Nucleus accumbens (tissue), 56 donors: ENCODE measurements at regions not wholly inside any gene's neighbourhood (a gene's known extent, or its start where the extent isn't known, plus 50 kb on each side); places are given as distances from the start of the nearest gene placed in this dataset.
A peak's percentile ranks its signal among the peaks of the same experiment; 100 is the strongest.

Experiments used
- DNase-seq, 56 donors: peaks; one replicate each; lab custom pipeline; 2025; lab: John Stamatoyannopoulos, UW

DNA sequence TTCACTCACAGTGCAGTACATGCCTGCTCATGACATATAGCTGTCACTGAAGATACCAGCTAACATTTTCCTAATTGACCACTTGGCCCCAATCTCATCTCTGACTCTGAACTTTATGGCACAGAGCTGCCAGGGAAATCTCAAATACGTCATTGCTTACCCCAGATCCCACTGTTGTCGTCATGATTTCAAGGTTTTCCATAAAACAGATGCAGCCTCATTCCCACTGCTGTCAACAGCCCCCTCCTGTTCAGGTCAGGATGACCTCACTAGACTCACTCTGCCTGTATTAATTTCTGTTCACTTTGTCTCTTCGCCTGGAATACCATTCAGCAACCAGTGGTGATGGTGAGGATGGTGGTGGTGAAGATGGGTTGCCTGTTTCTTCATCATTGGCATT lies 262.6 kb upstream of the TPM1 start:
- no peak for DNase-seq

DNA sequence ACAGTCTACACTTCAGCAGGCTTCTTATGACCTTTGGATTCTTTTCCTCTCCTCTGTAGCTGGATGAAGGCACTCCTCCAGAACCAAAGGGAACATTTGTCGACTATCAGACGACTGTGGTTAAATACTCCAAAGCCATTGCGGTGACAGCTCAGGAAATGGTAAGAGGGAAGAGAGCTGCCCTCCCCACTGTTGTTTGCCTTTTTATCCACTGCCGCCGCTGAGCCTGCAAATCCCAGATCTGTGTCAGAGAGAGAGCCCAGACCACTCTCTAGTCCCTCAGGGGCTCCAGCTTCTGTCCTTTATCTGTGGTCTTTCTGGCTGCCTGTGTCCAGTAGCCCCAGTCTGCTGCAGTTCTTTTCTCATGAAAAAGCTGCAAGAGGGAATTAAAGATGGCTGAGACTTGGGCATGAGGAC lies 261.5 kb upstream of the TPM1 start:
- DNase-seq = no peak

GRCh38 chr15:62782071-62782841 lies 260.3 kb upstream of the TPM1 start:
- peak in 48 of 56 donors; percentile 13 to 77 (median 46) for DNase-seq

- DNase-seq = no peak
These were observed 259.7 kb upstream of the TPM1 start for GRCh38 chr15:62782896-62783295.

DNA sequence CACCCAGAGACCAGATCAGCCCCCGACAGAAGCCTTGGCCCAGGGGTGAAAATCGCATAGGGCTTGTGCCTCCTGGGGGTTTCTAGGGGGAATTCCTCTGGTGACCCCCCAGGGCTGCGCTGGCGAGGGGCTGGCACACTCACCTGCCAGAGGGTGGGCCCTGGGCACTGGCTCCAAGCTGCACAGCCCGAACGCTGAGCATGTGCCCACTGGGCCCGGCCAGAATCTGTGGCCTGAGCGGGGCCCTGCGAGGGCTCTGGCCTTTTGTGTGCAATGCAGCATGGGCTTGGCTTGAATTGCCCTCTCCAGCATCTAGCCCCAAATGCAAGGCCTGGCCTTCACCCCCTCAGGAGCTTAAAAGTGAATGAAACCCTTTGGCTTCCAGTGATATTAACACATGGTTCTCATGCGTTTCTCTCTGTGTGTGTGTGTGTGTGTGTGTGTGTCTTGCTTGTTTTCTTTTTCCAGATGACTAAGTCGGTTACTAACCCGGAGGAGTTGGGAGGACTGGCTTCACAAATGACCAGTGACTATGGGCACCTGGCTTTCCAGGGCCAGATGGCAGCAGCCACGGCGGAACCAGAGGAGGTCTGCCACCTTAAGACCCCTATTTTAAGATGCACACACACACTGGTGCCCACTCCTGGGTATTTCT lies 259.1 kb upstream of the TPM1 start:
- DNase-seq = no peak

DNA sequence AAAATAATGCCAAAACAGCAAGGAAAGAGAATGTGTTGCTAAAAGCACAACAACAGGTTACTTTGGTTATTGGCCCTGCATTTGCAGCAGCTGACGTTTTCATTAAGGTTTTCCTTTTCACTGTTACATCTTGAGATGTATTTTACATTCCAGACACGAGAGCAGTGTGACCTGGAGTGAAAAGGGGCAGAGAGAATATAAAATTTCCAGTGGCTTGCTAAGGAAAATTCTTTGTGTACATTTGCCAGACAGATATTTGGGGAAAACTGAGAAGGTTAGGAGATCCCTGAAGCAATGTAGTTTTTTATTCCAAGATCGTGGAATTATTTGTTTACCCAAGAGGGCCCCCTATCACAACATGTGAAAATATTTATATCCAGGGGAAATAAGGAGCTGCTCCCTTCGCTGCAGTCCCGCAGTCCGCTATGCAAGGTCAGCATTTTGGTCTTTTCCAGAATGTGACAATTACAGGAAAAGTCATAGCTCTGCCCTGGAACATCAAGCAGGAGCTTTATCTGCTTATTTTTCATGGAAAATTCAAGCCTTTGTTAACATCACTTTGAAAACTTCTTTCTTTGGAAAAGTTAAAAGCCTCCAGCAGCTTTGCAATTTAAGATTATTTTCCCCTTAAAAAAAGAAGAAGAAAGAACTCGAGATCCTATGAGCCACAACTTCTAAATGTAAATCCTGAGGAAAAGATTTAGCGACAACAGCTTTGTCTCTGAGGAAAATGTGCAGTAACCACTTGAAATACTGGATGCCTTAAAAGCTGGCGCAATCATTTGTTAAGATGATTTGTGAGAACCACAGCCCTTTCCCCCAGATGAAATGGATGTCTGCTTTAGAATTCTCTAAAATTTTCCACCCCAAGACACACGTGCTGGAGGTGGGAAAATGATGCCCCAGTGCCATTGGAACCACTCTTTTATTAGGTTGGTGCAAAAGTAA lies 256.4 kb upstream of the TPM1 start:
- no peak for DNase-seq

- no peak for DNase-seq
These were observed 255.1 kb upstream of the TPM1 start for GRCh38 chr15:62787401-62787800.

DNA sequence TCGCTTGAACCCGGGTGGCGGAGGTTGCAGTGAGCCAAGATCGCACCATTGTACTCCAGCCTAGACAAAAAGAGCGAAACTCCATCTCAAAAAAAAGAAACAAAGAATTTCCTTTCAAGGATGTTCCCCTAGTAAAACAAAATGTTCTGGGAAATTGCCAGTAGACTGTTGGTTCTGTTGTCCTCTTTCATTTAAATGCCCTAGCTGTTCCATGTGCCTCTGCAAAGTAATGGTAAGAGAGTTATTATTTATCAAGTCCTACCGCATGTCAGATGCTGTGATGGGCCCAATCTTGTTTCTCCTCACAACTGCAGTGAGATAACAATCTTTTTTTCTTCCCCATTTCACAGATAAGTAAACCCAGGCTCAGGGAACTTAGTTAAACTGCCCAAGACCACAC lies 254.3 kb upstream of the TPM1 start:
- DNase-seq = no peak

GRCh38 chr15:62790546-62790945 lies 252.0 kb upstream of the TPM1 start:
- no peak for DNase-seq

- DNase-seq = no peak
These were observed 250.9 kb upstream of the TPM1 start for GRCh38 chr15:62791694-62792093.

DNA sequence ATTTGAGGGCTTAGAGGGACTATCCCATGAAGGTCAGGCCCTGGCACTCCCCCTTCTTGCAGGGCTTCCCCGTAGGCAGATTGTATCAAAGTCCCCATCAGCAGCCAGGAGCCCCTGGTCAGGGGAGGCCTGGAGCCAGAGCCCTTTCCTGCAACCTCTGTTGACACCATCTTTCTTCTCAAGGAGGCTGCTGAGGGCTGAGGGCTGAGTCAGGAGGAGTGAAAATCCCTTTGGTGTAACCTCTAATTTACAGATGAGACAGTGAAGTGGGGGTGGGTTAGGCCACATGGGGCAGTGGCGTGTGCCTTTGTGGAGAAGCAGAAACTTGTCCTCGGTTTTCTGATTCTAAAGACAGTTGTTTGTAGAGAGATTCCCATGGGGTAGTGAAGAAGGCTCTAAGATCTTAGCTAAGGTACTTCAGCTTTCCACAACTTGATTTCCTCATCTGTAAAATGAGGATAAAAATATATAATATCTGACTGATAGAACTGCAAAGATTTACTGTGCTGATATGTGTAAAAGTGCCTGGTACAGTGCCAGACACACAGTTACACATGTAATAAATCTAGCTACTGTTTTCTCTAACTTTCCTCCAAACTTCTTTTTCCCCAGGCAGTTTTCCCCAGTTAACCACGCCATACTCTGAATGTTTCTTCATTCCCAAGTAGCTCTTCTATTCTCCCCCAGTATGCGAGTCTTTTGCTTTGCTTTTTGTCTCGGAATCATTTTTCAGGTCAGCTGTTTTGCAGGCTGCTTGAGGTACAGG lies 249.4 kb upstream of the TPM1 start:
- no peak for DNase-seq

DNA sequence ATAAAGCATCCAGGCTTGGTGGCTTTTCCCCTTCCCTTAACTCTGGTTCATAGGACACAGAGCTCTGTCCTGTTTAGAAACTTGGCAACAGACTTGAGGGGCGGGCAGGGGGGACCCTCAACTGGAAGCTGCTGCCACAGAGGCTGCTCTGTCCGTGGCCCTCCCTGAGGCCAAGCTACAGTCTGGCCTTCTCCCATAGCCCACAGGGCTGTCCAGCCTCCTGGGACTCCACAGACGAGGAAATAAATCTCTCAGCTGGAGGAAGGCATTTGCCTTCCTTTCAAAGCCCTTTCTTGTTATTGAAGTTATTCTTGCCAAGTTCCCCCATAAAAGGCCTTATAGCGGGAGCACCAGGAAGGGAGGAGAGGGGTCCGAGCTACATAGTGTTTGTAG lies 248.8 kb upstream of the TPM1 start:
- DNase-seq = peak in 1 of 56 donors; percentile 6

DNA sequence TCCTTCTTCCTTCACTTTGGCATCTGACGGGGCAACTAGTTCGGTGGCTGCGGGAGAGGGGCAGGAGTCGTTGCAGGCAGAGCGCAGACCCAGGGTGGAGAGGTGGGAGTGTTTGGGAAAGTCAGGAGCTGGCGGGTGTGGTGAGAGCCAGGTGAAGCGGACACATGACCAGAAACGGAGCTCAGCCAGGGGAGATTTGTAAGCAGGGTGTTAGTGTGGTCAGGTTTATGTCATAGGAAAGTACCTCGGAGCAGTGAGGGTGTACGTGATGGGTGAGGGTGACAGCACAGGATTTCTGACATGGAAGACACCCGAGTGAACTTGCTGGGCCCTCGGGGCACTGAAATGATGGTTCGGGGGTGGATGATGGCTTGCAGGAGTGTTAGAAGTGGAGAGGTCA lies 247.4 kb upstream of the TPM1 start:
- DNase-seq = no peak

GRCh38 chr15:62795700-62796695 lies 246.5 kb upstream of the TPM1 start:
- no peak for DNase-seq

DNA sequence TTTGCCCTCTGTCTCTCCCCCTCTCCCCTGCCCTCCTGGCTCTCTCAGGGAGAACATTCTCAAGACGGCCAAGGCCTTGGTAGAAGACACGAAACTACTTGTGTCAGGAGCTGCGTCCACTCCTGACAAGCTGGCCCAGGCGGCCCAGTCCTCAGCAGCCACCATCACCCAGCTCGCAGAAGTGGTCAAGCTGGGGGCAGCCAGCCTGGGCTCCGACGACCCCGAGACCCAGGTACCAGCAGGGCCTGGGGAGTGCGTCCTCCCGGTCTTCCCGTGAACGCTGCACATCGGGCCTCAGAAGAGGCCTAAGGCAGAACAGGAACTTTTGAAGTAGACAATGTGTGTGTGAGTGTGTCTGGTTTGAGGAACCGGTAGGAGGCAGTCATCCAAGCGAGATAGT lies 245.4 kb upstream of the TPM1 start:
- DNase-seq = no peak

- no peak for DNase-seq
These were observed 244.0 kb upstream of the TPM1 start for GRCh38 chr15:62798536-62798935.

GRCh38 chr15:62799037-62799436 lies 243.5 kb upstream of the TPM1 start:
- no peak for DNase-seq

GRCh38 chr15:62799919-62800318 lies 242.6 kb upstream of the TPM1 start:
- no peak for DNase-seq

DNA sequence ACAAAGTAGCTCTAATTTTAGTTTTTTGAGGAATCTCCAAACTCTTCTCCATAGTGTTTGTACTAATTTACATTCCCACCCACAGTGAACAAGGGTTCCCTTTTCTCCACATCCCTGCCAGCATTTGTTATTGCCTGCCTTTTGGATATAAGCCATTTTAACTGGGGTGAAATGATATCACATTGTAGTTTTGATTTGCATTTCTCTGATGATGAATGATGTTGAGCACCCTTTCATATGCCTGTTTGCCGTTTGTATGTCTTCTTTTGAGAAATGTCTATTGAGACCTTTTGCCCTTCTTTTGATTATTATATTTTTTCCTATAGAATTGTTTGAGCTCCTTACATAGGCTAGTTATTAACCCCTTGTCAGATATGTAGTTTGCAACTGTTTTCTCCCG lies 239.9 kb upstream of the TPM1 start:
- no peak for DNase-seq
